ENCODE measurements at regions not wholly inside any gene's neighbourhood (a gene's known extent, or its start where the extent isn't known, plus 50 kb on each side); places are given as distances from the start of the nearest gene placed in this dataset.

GRCh38 chr12:60475825-60476224, 880.0 kb downstream of the SLC16A7 start:
- Mint-ChIP-seq H3K36me3 (ENCODE audit: low read depth) (no peaks in the 10 kb centered on the region), H3K4me3 (no peak overlapping the region), H3K9me3 (no peaks in the 10 kb centered on the region), H3K27ac (no peak overlapping the region), H3K27me3 (ENCODE audit: low read depth, poor library complexity) (peaks cover 8% of the 10 kb centered on the region), H3K4me1 (no peaks in the 10 kb centered on the region)
- DNase-seq, result no peak
- TF ChIP-seq CTCF (IDR thresholded peaks at IDR 0.05), result no peak

GRCh38 chr12:60487284-60487683, 891.5 kb downstream of the SLC16A7 start:
- H3K4me1 Mint-ChIP-seq, result no peaks in the 10 kb centered on the region
- no peaks in the 10 kb centered on the region for H3K36me3 Mint-ChIP-seq (ENCODE audit: low read depth)
- TF ChIP-seq CTCF (IDR thresholded peaks at IDR 0.05), result no peak
- DNase-seq, result no peak
- no peaks in the 10 kb centered on the region for H3K9me3 Mint-ChIP-seq
- peaks cover 28% of the 10 kb centered on the region for H3K27me3 Mint-ChIP-seq (ENCODE audit: low read depth, poor library complexity)
- H3K27ac Mint-ChIP-seq, result no peak overlapping the region
- H3K4me3 Mint-ChIP-seq, result no peak overlapping the region

- Mint-ChIP-seq H3K27me3 (ENCODE audit: low read depth, poor library complexity) (peaks cover 25% of the 10 kb centered on the region), H3K4me1 (no peaks in the 10 kb centered on the region), H3K36me3 (ENCODE audit: low read depth) (no peaks in the 10 kb centered on the region), H3K4me3 (no peak overlapping the region), H3K27ac (no peak overlapping the region), H3K9me3 (no peaks in the 10 kb centered on the region)
- TF ChIP-seq CTCF (IDR thresholded peaks at IDR 0.05), result no peak
- DNase-seq, result no peak
Measured at GRCh38 chr12:60489071-60489470, 893.2 kb downstream of the SLC16A7 start.

GRCh38 chr12:60494244-60494643, 898.4 kb downstream of the SLC16A7 start:
- peak; percentile 61 for TF ChIP-seq CTCF (IDR thresholded peaks at IDR 0.05)
- Mint-ChIP-seq H3K27me3 (ENCODE audit: low read depth, poor library complexity) (no peaks in the 10 kb centered on the region), H3K9me3 (no peaks in the 10 kb centered on the region), H3K36me3 (ENCODE audit: low read depth) (no peaks in the 10 kb centered on the region), H3K4me3 (no peak overlapping the region), H3K4me1 (no peaks in the 10 kb centered on the region), H3K27ac (no peak overlapping the region)
- no peak for DNase-seq

- Mint-ChIP-seq H3K27ac (no peak overlapping the region), H3K27me3 (ENCODE audit: low read depth, poor library complexity) (no peaks in the 10 kb centered on the region), H3K4me3 (no peak overlapping the region), H3K9me3 (no peaks in the 10 kb centered on the region), H3K4me1 (no peaks in the 10 kb centered on the region), H3K36me3 (ENCODE audit: low read depth) (no peaks in the 10 kb centered on the region)
- no peak for DNase-seq
- no peak for TF ChIP-seq CTCF (IDR thresholded peaks at IDR 0.05)
Measured at GRCh38 chr12:60498656-60499055, 902.8 kb downstream of the SLC16A7 start.

- TF ChIP-seq CTCF (IDR thresholded peaks at IDR 0.05), result no peak
- no peaks in the 10 kb centered on the region for H3K36me3 Mint-ChIP-seq (ENCODE audit: low read depth)
- H3K27me3 Mint-ChIP-seq (ENCODE audit: low read depth, poor library complexity), result no peaks in the 10 kb centered on the region
- H3K4me1 Mint-ChIP-seq, result no peaks in the 10 kb centered on the region
- no peaks in the 10 kb centered on the region for H3K9me3 Mint-ChIP-seq
- no peak for DNase-seq
- H3K27ac Mint-ChIP-seq, result no peak overlapping the region
- no peak overlapping the region for H3K4me3 Mint-ChIP-seq
Measured at GRCh38 chr12:60501124-60501729, 905.4 kb downstream of the SLC16A7 start.

Measured in nephron progenitor cell (in vitro differentiated cells).